ENCODE measurements at regions not wholly inside any gene's neighbourhood (a gene's known extent, or its start where the extent isn't known, plus 50 kb on each side); places are given as distances from the start of the nearest gene placed in this dataset.
A peak's percentile ranks its signal among the peaks of the same experiment; 100 is the strongest.

GRCh38 chr3:31370380-31370666 lies 162.4 kb upstream of the STT3B start:
- H3K4me1 ChIP-seq: peaks cover 0 to 28% (median 15%) of the 10 kb centered on the region in 4 donors
- TF ChIP-seq CTCF (IDR thresholded peaks at IDR 0.05): no peak
- no peak overlapping the region for H3K4me3 ChIP-seq
- H3K27me3 ChIP-seq: no peaks in the 10 kb centered on the region
- H3K36me3 ChIP-seq: no peaks in the 10 kb centered on the region
- intact Hi-C loops (cut with DNase I; ENCODE audit: low total_unique reads): no loop called here
- no peak overlapping the region for H3K27ac ChIP-seq
- no peaks in the 10 kb centered on the region for H3K9me3 ChIP-seq
- no peak for DNase-seq

- no peak for TF ChIP-seq CTCF (IDR thresholded peaks at IDR 0.05)
- Histone ChIP-seq H3K4me1 (peaks cover 0 to 28% (median 15%) of the 10 kb centered on the region in 4 donors), H3K27ac (no peak overlapping the region), H3K27me3 (no peaks in the 10 kb centered on the region), H3K4me3 (no peak overlapping the region), H3K36me3 (no peaks in the 10 kb centered on the region), H3K9me3 (no peaks in the 10 kb centered on the region)
- no peak for DNase-seq
- intact Hi-C loops (cut with DNase I; ENCODE audit: low total_unique reads): no loop called here
Observed at GRCh38 chr3:31370681-31371080, 162.0 kb upstream of the STT3B start.

DNA sequence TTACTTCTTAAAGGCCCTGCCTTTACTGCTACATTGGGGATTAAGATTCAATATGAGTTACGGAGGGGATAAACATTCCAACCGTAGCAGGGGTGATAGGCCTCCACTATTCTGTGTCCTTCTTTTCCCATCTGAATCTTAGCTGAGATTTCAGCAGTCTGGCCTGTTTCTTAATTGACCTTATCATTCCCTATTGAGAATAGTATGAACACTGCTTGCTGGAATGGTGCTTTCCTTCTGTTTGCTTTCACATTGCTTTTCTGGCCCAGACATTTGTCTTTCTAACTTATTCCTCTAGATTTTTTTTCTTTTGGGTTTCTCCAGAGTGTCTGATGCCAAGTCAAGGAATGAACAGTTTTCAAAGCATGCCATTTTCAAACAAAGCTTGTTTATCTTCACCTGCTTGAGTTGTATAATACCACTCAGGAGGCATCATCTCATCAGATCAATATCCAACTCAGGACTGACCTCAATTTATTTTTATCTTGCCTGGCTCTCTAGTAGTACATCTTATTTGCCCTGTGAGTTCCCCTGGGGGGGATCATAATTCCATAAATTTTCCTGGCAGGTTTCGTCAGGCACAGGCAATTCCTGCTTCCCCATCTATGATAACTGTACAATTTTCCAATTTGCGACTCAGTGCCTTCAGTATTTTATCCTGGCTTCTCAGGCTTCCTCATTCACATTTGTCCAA lies 161.1 kb upstream of the STT3B start:
- Histone ChIP-seq H3K36me3 (no peaks in the 10 kb centered on the region), H3K4me3 (no peak overlapping the region), H3K27ac (peak overlapping the region in 1 of 2 donors; percentile 1), H3K27me3 (no peaks in the 10 kb centered on the region), H3K4me1 (peaks cover 0 to 28% (median 15%) of the 10 kb centered on the region in 4 donors), H3K9me3 (no peaks in the 10 kb centered on the region)
- no peak for DNase-seq
- intact Hi-C loops (cut with DNase I; ENCODE audit: low total_unique reads): no loop called here
- TF ChIP-seq CTCF (IDR thresholded peaks at IDR 0.05): no peak

DNA sequence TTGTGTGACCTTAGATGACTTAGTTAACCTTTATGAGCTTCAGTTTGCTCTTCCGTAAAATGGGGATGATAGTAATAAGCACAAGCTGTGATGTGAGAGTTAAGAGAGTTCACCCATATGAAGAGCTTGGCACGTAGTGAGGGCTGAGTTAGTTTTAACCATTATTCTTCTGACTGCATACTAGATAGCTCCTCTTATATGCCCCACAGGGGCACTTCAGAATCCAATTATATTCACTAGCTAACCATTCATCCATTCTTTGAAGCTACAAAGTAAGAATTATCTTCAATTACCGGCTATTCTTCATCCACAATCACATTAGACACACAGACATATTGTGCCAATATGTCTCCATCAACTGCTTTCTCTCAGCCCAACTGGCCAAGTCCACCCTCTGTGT lies 159.0 kb upstream of the STT3B start:
- Histone ChIP-seq H3K4me1 (peaks cover 0 to 28% (median 15%) of the 10 kb centered on the region in 4 donors), H3K27me3 (no peaks in the 10 kb centered on the region), H3K9me3 (no peaks in the 10 kb centered on the region), H3K4me3 (no peak overlapping the region), H3K36me3 (no peaks in the 10 kb centered on the region), H3K27ac (no peak overlapping the region)
- intact Hi-C loops (cut with DNase I; ENCODE audit: low total_unique reads): no loop called here
- no peak for TF ChIP-seq CTCF (IDR thresholded peaks at IDR 0.05)
- DNase-seq: no peak

- peaks cover 0 to 1% (median 0%) of the 10 kb centered on the region in 4 donors for H3K4me1 ChIP-seq
- no peak overlapping the region for H3K27ac ChIP-seq
Observed at GRCh38 chr3:31377045-31377642, 155.6 kb upstream of the STT3B start.

More at GRCh38 chr3:31377045-31377642, 155.6 kb upstream of the STT3B start:
- H3K4me3 ChIP-seq: no peak overlapping the region
- no peaks in the 10 kb centered on the region for H3K36me3 ChIP-seq
- no peaks in the 10 kb centered on the region for H3K27me3 ChIP-seq
- H3K9me3 ChIP-seq: no peaks in the 10 kb centered on the region
- DNase-seq: no peak
- intact Hi-C loops (cut with DNase I; ENCODE audit: low total_unique reads): no loop called here
- TF ChIP-seq CTCF (IDR thresholded peaks at IDR 0.05): no peak
